ENCODE measurements at regions not wholly inside any gene's neighbourhood (a gene's known extent, or its start where the extent isn't known, plus 50 kb on each side); places are given as distances from the start of the nearest gene placed in this dataset.
"Not testable (repeated sequence)": the region's sequence is repeated elsewhere in the genome, so short reads cannot be mapped to it uniquely, and the experiment has no call there.

DNA sequence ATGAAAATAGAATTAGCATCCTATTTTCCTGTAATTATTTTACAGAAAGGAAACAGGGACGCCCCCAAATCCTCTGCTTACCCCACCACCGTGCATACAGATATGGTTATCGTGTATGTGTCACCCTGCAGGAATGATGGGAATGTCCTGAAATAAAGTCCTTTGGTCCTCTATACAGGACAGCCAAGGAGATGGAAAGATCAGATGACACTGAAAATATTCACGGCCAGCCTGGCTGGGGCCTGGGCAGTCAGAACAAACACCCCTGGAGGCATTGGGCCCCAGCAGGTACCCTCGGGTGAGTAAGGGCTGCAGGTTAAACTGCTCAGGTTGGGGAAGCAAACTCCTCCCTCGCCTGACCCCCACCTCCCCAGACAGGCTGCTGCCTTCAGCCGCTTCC lies 368.0 kb downstream of the FOXL1 start:
- no peak for DNase-seq

DNA sequence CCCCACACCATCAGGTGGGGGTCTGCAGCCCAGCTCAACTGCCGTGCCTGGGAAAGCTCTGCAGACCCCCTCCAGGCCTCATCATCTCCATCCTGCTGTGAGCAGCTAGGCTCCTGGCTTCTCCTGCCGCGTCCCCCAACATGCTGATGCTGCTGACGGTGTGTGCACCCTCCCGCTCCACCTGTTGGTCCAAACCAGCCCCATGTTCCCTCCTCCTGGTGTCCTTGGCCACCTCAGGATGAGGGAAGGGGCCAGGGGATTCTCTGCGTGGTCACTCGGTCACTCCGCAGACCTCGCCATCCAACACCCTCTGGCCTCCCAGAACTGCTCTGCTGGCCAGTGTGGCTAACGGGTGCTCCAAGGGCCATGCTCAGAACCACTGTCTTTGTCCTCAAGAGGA lies 368.6 kb downstream of the FOXL1 start:
- DNase-seq, result no peak

DNA sequence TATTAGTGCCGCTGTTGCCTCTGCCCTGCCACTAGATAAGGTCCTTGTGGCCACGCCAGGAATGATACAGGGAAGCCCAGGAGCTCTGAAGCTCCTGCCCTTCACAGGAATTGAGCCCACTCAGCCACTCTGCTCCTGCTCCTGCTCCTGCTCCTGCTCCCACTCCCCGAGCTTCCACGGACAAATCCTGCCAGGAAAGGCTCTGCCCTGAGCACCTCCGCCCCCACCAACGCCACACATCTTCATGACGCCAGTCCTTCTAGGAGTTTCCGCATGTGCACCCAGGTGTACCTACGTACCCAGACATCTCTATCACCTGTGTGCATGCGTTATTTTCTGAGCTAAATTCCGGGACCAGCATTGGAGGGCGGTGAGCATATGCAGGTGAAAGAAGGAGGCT lies 369.1 kb downstream of the C16orf95 start:
- no peak for DNase-seq

DNA sequence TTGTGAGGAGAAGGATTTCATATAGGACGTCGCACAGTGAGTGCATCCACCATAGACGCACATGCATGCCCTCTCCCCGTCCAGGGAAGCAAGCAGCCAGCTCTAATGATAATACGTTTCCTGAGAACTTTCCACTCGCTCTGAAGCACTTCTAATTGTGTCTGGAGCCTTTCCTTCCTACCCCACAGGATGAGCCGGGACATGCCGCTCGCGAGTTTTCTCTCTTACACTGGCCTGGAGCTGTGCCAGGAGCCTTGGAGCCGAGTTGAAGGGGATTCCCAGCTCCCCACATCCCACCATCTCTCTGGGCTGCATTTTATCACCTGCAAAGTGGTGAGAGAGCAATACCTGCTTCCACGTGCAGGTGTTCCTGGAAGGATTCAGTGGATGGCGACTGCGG lies 368.1 kb downstream of the C16orf95 start:
- DNase-seq, result no peak

DNA sequence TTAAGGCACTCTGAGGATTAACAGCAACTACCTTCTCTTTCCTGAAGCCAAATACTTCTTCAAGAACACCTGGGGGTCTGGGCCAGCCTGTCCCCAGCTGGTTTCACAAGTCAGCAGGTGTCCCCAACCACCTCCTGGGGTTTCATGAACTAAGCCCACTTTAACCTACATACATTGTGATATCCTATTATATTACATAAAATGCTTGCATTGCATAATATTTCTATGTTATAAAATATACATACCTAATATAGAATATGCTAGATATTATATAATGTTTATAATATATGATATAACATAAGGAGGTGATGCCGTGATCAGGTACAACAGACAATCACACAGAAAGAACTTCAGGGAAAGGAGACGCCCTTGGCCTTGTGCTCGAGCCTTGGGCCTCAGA lies 367.6 kb downstream of the C16orf95 start:
- no peak for DNase-seq

DNA sequence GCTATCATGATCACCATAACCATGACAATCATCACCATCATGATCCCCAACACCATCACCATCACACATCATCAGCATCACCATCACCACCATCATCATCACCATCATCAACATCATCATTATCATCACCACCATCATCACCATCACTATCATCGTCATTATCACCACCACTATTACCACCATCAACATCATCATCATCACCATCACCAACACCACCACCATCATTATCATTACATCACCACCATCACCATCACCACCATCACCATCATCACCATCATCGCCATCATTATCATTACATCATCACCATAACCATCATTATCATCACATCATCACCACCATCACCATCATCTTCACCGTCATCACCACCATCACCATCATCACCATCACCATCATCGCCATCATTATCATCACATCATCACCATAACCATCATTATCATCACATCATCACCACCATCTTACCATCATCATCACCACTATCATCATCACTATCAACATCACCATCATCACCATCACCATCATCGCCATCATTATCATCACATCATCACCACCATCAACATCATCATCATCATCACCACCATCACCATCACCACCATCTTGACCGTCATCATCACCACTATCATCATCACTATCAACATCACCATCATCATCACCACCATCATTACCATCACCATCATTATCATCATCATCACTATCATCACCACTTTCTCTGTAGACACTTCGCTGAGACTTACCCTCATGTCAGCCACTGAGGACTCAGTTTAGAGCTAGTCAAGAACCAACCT lies 366.0 kb downstream of the C16orf95 start:
- no peak for DNase-seq

DNA sequence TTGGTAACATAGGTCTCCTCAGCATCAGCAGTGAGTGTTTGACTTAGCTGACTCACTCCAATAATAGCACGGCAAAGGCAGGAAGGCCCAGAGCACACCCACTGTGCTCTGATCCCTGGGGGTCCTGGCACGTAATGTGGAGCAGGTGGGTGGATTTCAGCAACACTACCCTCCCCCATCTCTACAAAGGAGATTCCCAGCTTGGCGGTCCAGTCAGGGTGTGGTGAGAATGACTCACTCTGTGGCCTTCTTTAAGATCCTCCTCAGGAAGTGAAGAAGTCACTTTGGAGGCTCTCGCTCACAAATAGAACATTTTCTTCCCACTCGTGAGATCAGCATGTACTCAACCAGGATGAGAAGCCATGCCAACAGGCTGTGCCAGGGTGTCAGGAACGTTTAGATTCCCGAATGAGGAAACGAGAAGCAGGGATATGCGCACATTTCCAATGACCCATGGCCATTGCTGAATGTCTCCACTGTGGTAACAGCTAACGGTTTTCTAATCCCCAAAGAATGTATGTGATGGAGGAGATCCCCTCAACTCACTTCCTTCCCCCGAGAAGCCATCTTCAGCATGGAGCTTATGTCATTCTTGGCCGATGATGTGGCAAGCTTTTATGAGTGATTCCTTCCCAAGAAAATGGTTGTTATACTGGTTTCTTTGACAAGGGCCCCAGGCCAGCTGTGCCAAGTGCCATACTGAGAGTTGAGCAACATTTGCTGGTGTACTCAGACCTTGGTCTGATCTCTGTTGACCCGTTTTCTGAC lies 365.2 kb downstream of the C16orf95 start:
- no peak for DNase-seq

DNA sequence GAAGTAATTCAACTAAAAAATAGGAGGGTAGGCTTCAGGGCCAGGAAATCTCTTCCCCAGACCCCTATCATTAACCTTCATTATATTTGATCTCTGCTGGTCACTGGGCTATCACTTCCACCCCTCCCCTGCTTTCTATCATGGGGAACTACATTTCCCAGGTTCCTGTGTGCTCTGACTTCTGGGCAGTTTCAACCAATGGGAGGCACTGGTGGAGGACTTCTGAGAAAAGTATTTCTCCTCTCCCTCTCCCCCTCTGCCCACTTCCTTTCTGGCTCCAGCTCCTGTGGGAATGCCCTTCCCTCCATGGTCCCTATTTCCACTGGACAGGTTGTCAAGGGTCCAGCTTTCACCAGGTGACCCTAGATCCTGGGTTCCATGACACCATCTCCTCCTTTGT lies 364.4 kb downstream of the C16orf95 start:
- DNase-seq, result no peak

DNA sequence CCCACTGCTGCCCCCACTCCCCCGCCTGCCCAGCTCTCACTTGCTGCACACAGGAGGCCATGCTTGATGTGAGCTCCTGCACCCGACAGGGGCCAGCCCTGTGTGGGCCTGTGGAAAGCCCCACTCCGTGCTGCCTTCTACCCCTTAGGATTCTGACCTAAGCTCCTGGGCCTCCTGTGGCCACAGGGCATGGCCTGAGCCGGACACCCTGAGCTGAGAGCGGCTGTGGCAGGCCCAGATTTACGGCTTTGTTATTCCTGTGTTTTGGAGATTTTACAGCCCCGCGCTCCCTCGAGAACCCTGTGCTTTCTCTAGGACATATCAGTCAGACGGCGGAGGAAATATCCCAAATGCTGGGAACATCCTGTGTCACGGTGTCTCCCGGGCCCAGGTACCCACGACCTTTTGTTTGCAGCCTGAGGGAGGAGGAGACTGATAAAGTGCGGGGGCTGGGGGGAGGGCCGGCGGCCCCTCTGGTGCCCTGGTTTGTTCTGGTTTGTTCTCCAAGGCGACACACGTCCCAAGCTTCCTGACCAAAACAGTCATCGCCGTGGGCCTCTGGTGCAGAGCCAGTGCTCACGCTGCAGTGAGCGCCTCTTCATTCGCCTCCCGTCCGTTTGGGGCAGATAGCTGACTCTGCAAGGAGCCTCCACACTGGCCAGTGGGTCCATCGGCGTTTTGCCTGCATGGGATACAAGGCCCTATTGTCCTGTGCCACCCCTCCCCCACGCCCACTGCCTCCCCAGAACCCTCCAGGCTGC lies 363.4 kb downstream of the C16orf95 start:
- DNase-seq, result no peak

DNA sequence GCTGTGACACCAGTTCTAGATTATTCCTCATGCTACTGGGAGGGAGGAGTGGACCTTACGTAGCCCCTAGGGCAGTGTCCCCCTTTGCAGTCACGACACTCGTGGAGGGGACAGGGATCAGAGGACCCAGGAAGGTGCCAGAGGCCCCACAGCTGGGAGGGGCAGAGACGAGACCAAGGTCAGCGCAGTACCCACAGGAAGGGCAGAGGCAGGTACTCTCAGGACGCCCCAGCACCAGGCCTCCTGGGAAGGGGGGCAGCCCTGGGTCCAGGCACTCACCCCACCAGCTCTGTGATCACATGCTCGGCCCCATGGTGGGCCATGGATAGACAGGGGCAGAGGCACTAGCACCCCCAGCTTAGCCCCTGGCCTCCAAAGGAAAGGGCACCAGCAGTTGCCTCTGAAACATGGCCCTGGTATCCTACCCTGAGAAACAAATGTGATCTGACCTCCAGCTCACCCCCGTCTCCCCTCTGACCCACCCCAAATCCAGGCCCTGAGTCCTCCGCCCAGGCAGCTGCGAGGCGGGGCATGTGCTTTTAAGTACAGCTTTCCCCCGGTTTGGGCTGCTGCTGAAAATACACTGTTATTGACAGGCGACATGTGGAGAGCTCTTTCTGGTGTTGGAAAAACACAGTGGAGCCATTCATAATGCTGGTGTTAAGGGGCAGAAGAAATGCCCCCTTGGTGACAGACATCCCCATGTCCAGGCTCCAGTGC lies 361.9 kb downstream of the C16orf95 start:
- no peak for DNase-seq

DNA sequence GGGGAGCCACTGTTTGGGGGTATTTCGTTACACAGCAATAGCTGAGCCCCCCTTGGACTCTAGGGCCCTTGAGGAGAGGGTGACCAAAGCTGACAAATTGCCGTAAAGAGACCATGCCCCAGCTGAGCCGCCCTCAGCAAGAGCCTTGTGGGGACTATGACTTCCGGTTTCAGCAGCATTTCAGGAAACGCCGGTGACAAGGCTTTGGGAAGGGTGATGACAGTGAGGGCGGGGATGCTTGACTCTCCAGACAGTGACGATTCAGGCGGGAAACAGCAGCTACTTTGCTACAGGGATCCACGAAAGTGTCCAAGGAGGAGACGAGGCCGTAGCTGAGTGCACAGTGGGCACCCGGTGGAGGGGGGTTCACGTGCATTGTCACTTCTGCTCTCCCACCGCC lies 360.8 kb downstream of the C16orf95 start:
- DNase-seq, result no peak

DNA sequence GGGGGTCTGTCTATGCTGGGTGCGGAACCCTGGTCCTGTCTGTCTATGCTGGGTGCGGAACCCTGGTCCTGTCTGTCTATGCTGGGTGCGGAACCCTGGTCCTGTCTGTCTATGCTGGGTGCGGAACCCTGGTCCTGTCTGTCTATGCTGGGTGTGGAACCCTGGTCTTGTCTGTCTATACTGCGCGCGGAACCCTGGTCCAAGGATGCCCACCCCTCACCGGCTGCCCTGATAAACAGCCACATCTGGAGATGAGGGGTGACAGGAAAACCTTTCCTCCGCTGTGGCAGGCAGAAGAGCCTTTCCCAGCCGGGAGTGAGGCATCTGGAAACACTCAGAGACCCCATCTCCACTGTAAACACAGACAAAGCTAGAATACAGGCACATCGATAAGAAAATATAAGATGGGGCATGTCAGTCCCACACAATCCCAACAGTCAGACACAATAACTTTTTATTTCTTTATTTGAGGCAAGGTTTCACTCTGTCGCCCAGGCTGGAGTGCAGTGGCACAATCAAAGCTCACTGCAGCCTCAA lies 359.5 kb downstream of the C16orf95 start:
- not testable (repeated sequence) for DNase-seq

DNA sequence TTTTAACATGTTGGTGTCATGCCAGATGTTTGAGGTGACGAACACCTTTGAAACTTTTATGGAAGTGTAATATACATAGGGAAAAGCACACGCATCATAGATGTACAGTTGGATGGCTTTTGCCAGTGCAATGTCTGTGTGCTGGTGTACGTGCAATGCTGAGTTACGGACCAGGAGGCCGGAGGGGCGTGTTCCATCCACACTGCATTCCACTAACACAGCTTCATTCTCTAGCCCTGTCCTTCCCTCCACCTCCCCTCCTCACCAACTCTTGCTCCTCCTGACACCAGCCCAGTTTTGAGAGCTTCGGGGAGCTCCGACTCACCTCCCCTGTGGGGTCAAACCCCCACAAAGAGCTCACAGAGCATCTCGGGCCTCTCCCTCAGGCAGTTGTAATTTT lies 358.8 kb downstream of the C16orf95 start:
- no peak for DNase-seq

DNA sequence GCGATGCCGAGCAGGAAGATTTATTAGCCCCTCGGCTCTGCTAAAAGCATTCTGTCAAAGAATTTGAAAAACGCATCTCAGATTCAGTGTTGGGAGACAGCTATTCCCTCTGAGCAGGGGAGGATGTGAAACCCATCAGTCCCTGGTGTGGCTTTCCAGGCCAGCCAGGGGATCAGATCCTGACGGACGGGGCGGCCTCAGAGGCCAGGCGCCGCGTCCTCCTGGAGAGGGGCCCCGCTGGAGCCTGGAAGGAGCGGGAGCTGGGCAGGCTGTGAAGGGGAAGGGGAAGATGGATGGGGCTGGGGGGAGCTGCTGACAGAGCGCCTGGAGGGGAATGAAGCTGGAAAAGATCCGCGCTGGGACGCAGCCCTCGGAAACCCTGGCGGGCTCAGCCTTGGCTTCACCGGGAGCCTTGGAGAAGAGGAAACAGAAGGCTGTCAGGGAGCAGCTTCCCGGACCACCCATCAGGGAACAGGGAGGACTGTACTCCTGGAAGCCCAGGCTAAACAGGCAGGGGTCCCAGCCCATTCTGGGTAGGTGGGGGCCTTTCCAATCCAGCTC lies 358.0 kb downstream of the C16orf95 start:
- no peak for DNase-seq

DNA sequence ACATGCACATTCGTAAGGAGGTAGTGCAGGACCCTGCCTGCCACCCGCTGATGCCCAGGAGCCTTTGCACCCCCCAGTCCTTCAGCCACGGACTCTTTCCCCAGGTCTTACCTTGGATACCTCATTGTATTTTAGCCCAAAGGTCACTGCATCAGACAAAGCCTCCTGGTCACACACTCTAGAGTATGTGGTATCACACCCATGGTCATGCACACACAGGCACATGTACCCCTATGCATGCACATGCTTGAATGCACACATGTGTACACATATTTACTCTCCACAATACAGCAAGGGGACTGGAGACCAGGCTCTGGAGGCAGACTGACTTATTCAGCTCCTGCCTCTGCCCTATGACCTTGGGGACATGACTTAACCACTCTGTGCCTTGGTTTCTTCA lies 357.5 kb downstream of the C16orf95 start:
- DNase-seq, result no peak

DNA sequence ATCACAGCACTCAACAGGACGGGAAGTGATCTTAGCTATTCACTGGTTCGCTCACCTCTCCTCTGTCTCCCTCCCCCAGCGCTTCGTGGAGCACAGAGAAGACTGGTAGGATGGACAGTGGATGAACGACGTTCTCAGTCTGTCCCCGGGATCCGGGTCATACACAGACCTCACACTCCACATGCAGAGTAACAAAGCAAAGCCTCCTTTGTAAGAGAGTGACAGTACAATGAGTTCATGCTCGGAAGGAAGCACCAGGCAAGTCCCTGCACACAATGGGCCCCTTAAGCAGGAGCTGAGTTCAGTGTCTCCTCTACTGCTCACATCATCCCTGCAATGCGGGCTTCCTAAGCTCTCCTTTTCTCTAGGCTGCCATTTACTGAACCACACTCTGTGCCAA lies 356.9 kb downstream of the C16orf95 start:
- DNase-seq, result no peak

DNA sequence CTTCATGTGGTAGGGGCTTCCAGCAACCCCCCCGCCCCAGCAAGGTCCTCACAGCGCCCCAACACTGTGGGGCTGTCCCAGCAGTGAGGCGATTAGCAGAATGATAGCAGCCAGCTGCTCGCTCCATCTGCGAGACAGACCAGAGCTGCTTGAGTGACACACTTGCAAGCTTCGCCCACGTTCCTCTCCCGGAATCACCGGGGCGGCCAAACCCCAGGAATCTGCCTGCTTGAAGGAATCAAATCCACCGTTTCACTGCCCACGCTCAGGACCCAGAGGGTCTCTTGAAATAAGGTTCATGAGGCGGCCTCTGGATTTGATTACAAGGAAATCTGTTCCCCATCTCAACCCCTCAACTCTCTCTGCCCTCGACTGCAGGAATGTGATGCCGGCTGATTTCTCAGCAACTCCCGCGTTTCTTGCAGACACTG lies 356.0 kb downstream of the C16orf95 start:
- DNase-seq, result no peak

DNA sequence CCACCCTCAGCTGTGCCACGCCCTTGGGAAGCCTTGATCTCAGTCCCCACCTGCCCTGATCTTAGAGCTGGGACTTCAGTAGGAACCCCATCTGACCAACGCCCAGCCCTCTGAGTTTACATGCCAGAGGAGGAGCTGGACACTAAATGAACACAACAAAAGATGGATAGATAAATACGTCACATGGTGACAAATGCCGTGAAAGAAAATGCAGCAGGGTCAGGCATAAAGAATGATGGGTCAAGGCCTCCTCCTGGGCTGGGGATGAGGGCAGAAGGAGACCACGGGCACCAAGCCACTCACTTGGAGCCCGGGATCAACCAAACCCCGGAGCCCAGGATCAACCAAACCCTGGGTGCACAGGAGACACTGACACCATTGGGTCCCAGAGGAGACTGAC lies 354.9 kb downstream of the C16orf95 start:
- DNase-seq, result no peak

DNA sequence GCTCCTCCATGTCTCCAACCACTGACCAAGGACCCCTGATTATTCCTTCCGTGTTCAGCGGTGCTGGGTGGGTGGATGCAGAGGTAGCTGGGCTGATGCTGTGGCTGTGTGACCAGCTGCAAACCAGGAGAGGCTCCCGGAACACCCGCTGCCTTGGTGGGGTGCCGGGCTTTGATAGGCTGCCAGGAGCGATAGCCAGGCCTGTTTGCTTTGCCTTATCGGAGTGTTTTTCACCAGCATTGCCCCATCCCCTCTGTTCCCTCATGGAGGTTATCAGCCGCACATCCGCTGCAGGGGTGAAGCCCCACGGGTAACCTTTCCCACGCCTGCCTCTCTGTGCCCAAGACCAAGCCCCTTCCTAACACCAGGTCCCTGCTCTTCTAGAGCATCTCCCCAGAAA lies 354.3 kb downstream of the C16orf95 start:
- no peak for DNase-seq

DNA sequence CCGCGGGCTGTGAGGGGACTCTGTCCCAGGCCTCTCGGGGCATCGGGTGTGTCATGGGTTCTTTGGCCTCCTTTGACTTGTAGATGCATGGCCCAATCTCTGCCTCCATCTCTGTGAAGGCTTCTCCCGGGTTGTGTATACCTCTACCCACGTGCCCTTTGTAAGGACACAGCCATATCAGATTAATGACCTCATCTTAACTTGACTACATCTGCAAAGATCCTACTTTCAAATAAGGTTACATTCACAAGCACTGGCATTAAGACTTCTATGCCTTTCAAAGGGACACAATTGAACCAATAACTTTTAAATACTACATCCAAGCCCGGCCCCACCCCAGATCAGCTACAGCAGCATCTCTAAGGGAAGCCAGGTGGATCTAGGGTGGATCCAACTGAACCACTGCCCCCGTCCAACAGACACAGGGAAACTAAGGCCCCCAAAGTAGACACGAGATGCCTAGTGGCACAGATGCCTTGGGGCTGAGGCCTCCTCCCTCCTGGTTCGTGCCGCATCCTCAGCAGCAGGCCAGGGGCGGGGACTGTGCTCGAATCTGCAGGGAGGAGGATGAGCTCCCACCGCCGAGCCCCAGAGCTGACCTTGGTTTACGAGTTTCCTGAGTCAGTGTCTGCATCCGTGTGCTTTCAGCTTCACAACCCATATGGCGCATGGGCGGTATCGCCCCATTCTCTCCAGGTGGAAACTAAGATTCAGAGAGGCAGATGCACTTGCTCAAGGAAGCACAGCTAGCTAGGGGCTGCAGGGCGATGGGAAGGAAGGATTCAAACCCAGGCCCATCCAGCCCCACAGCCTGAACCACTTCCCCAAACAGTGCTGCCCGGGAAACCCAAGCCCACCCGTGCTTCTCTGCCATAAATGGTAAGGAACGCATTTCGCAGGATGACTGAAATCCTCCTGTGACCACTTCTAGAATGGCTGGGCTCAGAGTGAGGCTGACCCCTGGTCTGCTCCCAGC lies 353.3 kb downstream of the C16orf95 start:
- no peak for DNase-seq

DNA sequence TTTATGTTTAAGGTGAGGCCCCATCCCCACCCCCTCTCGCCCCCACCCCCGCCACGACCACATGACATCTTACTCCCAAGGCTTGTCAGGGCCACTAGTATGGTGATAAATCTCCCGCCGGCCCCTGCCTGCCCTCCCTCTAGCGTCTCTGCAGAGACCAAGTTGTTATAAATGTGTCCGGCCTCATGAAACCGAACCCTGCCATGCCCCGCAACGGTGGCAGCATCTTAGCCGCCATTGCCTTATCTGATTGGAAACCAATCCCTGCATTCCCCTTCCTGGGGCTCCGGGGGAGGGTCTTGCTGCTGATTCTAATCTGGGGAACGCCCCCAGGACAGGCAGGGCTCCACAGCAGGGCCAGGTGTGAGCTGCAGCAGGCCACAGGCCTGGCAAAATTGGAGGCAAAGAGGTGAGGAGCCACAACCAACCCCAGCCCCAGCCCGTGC lies 352.4 kb downstream of the C16orf95 start:
- DNase-seq, result no peak

All from NCI-H2081 (cell line).